Activated T-cell treated with anti-CD3 and anti-CD28 coated beads, Interleukin-2, amount 50 U/mL, for 24 hours (primary cell): ENCODE measurements at regions not wholly inside any gene's neighbourhood (a gene's known extent, or its start where the extent isn't known, plus 50 kb on each side); places are given as distances from the start of the nearest gene placed in this dataset.
"Not testable (repeated sequence)": the region's sequence is repeated elsewhere in the genome, so short reads cannot be mapped to it uniquely, and the experiment has no call there.

Source experiments
- DNase-seq: peaks from one replicate; pipeline ENCODE4 v3.0.0-alpha.2; 2020
- H3K27ac Mint-ChIP-seq: 2 replicates; pipeline ENCODE4 v1.8.0; 2020; ENCODE audit warnings: mild to moderate bottlenecking, mixed read lengths
- H3K27me3 Mint-ChIP-seq: 2 replicates; pipeline ENCODE4 v1.8.0; 2020; ENCODE audit warnings: mixed read lengths
- H3K36me3 Mint-ChIP-seq: 2 replicates; pipeline ENCODE4 v1.8.0; 2020; ENCODE audit warnings: low read depth, mixed read lengths
- H3K4me1 Mint-ChIP-seq: 2 replicates; pipeline ENCODE4 v1.8.0; 2020; ENCODE audit warnings: low read depth, mixed read lengths
- H3K4me3 Mint-ChIP-seq: 2 replicates; pipeline ENCODE4 v1.8.0; 2020; ENCODE audit warnings: mild to moderate bottlenecking, moderate library complexity, mixed read lengths
- H3K9me3 Mint-ChIP-seq: 2 replicates; pipeline ENCODE4 v1.8.0; 2020; ENCODE audit warnings: mixed read lengths

- Mint-ChIP-seq H3K27me3 (no peaks in the 10 kb centered on the region), H3K36me3 (peaks cover 22% of the 10 kb centered on the region), H3K27ac (peak overlapping the region; percentile 16), H3K4me3 (no peak overlapping the region), H3K9me3 (no peaks in the 10 kb centered on the region), H3K4me1 (peaks cover 51% of the 10 kb centered on the region)
- no peak for DNase-seq
Observed at GRCh38 chr13:73822668-73823592, 311.3 kb downstream of the KLF12 start.

- Mint-ChIP-seq H3K4me1 (peaks cover 48% of the 10 kb centered on the region), H3K27ac (no peak overlapping the region), H3K9me3 (no peaks in the 10 kb centered on the region), H3K4me3 (no peak overlapping the region), H3K36me3 (peaks cover 34% of the 10 kb centered on the region), H3K27me3 (no peaks in the 10 kb centered on the region)
- DNase-seq = no peak
Observed at GRCh38 chr13:73820688-73821087, 313.5 kb downstream of the KLF12 start.

GRCh38 chr13:73820285-73820684 lies 313.9 kb downstream of the KLF12 start:
- H3K27me3 Mint-ChIP-seq = no peaks in the 10 kb centered on the region
- DNase-seq = no peak
- no peak overlapping the region for H3K4me3 Mint-ChIP-seq
- no peak overlapping the region for H3K27ac Mint-ChIP-seq
- no peaks in the 10 kb centered on the region for H3K9me3 Mint-ChIP-seq
- peaks cover 47% of the 10 kb centered on the region for H3K4me1 Mint-ChIP-seq
- peaks cover 34% of the 10 kb centered on the region for H3K36me3 Mint-ChIP-seq

GRCh38 chr13:73819711-73820110 lies 314.5 kb downstream of the KLF12 start:
- Mint-ChIP-seq H3K9me3 (no peaks in the 10 kb centered on the region), H3K36me3 (peaks cover 34% of the 10 kb centered on the region), H3K27ac (peak overlapping the region; percentile 7), H3K27me3 (no peaks in the 10 kb centered on the region), H3K4me1 (peaks cover 46% of the 10 kb centered on the region), H3K4me3 (no peak overlapping the region)
- DNase-seq = no peak

- no peak overlapping the region for H3K4me3 Mint-ChIP-seq
- H3K27me3 Mint-ChIP-seq = no peaks in the 10 kb centered on the region
- H3K9me3 Mint-ChIP-seq = no peaks in the 10 kb centered on the region
- H3K36me3 Mint-ChIP-seq = peaks cover 53% of the 10 kb centered on the region
- H3K27ac Mint-ChIP-seq = no peak overlapping the region
- H3K4me1 Mint-ChIP-seq = peaks cover 33% of the 10 kb centered on the region
- DNase-seq = no peak
Observed at GRCh38 chr13:73816702-73817101, 317.5 kb downstream of the KLF12 start.

GRCh38 chr13:73815796-73816195 lies 318.4 kb downstream of the KLF12 start:
- no peak overlapping the region for H3K4me3 Mint-ChIP-seq
- H3K4me1 Mint-ChIP-seq = peaks cover 24% of the 10 kb centered on the region
- no peak overlapping the region for H3K27ac Mint-ChIP-seq
- H3K27me3 Mint-ChIP-seq = no peaks in the 10 kb centered on the region
- DNase-seq = no peak
- peaks cover 55% of the 10 kb centered on the region for H3K36me3 Mint-ChIP-seq
- H3K9me3 Mint-ChIP-seq = no peaks in the 10 kb centered on the region

- no peak overlapping the region for H3K4me3 Mint-ChIP-seq
Observed at GRCh38 chr13:73810647-73811046, 323.6 kb downstream of the KLF12 start.

GRCh38 chr13:73809561-73809960 lies 324.6 kb downstream of the KLF12 start:
- H3K9me3 Mint-ChIP-seq = no peaks in the 10 kb centered on the region
- no peak overlapping the region for H3K27ac Mint-ChIP-seq
- H3K27me3 Mint-ChIP-seq = no peaks in the 10 kb centered on the region
- peaks cover 23% of the 10 kb centered on the region for H3K4me1 Mint-ChIP-seq
- peaks cover 55% of the 10 kb centered on the region for H3K36me3 Mint-ChIP-seq
- H3K4me3 Mint-ChIP-seq = no peak overlapping the region
- DNase-seq = no peak

More at GRCh38 chr13:73810647-73811046, 323.6 kb downstream of the KLF12 start:
- peaks cover 27% of the 10 kb centered on the region for H3K4me1 Mint-ChIP-seq
- no peaks in the 10 kb centered on the region for H3K27me3 Mint-ChIP-seq
- no peaks in the 10 kb centered on the region for H3K9me3 Mint-ChIP-seq
- no peak for DNase-seq
- peaks cover 60% of the 10 kb centered on the region for H3K36me3 Mint-ChIP-seq
- no peak overlapping the region for H3K27ac Mint-ChIP-seq

GRCh38 chr13:73808318-73808717 lies 325.9 kb downstream of the KLF12 start:
- Mint-ChIP-seq H3K27me3 (no peaks in the 10 kb centered on the region), H3K9me3 (no peaks in the 10 kb centered on the region), H3K4me3 (no peak overlapping the region), H3K27ac (no peak overlapping the region), H3K4me1 (peaks cover 24% of the 10 kb centered on the region), H3K36me3 (peaks cover 51% of the 10 kb centered on the region)
- no peak for DNase-seq

GRCh38 chr13:73805326-73805958 lies 328.8 kb downstream of the KLF12 start:
- H3K4me1 Mint-ChIP-seq = peaks cover 26% of the 10 kb centered on the region
- H3K27me3 Mint-ChIP-seq, H3K9me3 Mint-ChIP-seq, DNase-seq, H3K27ac Mint-ChIP-seq, H3K4me3 Mint-ChIP-seq: not testable (repeated sequence)
- H3K36me3 Mint-ChIP-seq = peaks cover 37% of the 10 kb centered on the region

- H3K27me3 Mint-ChIP-seq = no peaks in the 10 kb centered on the region
- H3K36me3 Mint-ChIP-seq = peaks cover 34% of the 10 kb centered on the region
- no peak overlapping the region for H3K4me3 Mint-ChIP-seq
- peaks cover 20% of the 10 kb centered on the region for H3K4me1 Mint-ChIP-seq
- DNase-seq = no peak
- no peak overlapping the region for H3K27ac Mint-ChIP-seq
- peaks cover 1% of the 10 kb centered on the region for H3K9me3 Mint-ChIP-seq
Observed at GRCh38 chr13:73803997-73804396, 330.2 kb downstream of the KLF12 start.

GRCh38 chr13:73800011-73800410 lies 334.2 kb downstream of the KLF12 start:
- DNase-seq = no peak
- Mint-ChIP-seq H3K4me1 (peaks cover 25% of the 10 kb centered on the region), H3K27ac (no peak overlapping the region), H3K4me3 (no peak overlapping the region), H3K9me3 (peaks cover 3% of the 10 kb centered on the region), H3K36me3 (peaks cover 37% of the 10 kb centered on the region), H3K27me3 (no peaks in the 10 kb centered on the region)

- no peak overlapping the region for H3K4me3 Mint-ChIP-seq
- no peak overlapping the region for H3K27ac Mint-ChIP-seq
- H3K9me3 Mint-ChIP-seq = peaks cover 3% of the 10 kb centered on the region
- H3K27me3 Mint-ChIP-seq = no peaks in the 10 kb centered on the region
- H3K36me3 Mint-ChIP-seq = peaks cover 43% of the 10 kb centered on the region
- H3K4me1 Mint-ChIP-seq = peaks cover 35% of the 10 kb centered on the region
- DNase-seq = no peak
Observed at GRCh38 chr13:73794755-73795154, 339.4 kb downstream of the KLF12 start.

GRCh38 chr13:73793361-73793760 lies 340.8 kb downstream of the KLF12 start:
- Mint-ChIP-seq H3K4me1 (peaks cover 42% of the 10 kb centered on the region), H3K27ac (no peak overlapping the region), H3K27me3 (no peaks in the 10 kb centered on the region), H3K4me3 (no peak overlapping the region), H3K9me3 (no peaks in the 10 kb centered on the region), H3K36me3 (peaks cover 38% of the 10 kb centered on the region)
- DNase-seq = no peak

- no peak overlapping the region for H3K4me3 Mint-ChIP-seq
- no peaks in the 10 kb centered on the region for H3K27me3 Mint-ChIP-seq
- H3K9me3 Mint-ChIP-seq = no peaks in the 10 kb centered on the region
- peaks cover 42% of the 10 kb centered on the region for H3K4me1 Mint-ChIP-seq
- peaks cover 32% of the 10 kb centered on the region for H3K36me3 Mint-ChIP-seq
- H3K27ac Mint-ChIP-seq = no peak overlapping the region
- DNase-seq = no peak
Observed at GRCh38 chr13:73792796-73793195, 341.4 kb downstream of the KLF12 start.
